SK-N-SH (cell line): ENCODE measurements at regions not wholly inside any gene's neighbourhood (a gene's known extent, or its start where the extent isn't known, plus 50 kb on each side); places are given as distances from the start of the nearest gene placed in this dataset.
A peak's percentile ranks its signal among the peaks of the same experiment; 100 is the strongest.

Experiments used
- CTCF ChIA-PET: fragments of 300-600, 350-600 bp; formaldehyde crosslinking; extraction: SDS; loops from one replicate; lab custom pipeline; 2021; lab: Yijun Ruan, JAX
- POLR2A ChIA-PET: fragments of 350-600 bp; sonication (Branson Sonifier 250); formaldehyde crosslinking; extraction: SDS; loops from one replicate; lab custom pipeline; 2020; ENCODE audit warnings: antibody characterized with exemption, inconsistent platforms; lab: Yijun Ruan, JAX
- DNase-seq: peaks from one replicate; pipeline ENCODE4 v3.0.0; 2012
- H2AFZ ChIP-seq: fragments of 200-600 bp; sonication (generic); 2 replicates; pipeline ENCODE4 v1.8.1; 2016; ENCODE audit warnings: antibody characterized with exemption, mild to moderate bottlenecking, low read depth
- H3F3A ChIP-seq: fragments of 200-600 bp; sonication (generic); replicated peaks from 2 replicates; pipeline ENCODE3; 2016; ENCODE audit warnings: antibody characterized with exemption, mild to moderate bottlenecking; ENCODE audit not compliant: insufficient read depth
- H3K27ac ChIP-seq, 2 experiments: fragments of 200-500 bp in 1 of 2; fragments of 200-600 bp in 1 of 2; sonication (Bioruptor generic) in 1 of 2; sonication (generic), shearing (Covaris generic) in 1 of 2; 2 replicates each; pipeline versions ENCODE4 v1.5.1 to v1.6.1; 2014 to 2016; ENCODE audit warnings: low read depth in 2 of 2, inconsistent platforms in 1 of 2, low read length in 1 of 2, mild to moderate bottlenecking in 1 of 2, mixed read lengths in 1 of 2
- H3K27me3 ChIP-seq: fragments of 200-600 bp; sonication (generic), shearing (Covaris generic); 2 replicates; pipeline ENCODE4 v1.6.1; 2016; ENCODE audit warnings: mixed run types; ENCODE audit not compliant: insufficient read depth
- H3K36me3 ChIP-seq, 2 experiments: fragments of 200-500 bp in 1 of 2; fragments of 200-600 bp in 1 of 2; sonication (Bioruptor generic) in 1 of 2; sonication (generic) in 1 of 2; replicated peaks in 1 of 2; 2 replicates each; pipeline versions ENCODE3 to v1.5.1; 2014 to 2016; ENCODE audit warnings: low read length in 1 of 2, mild to moderate bottlenecking in 1 of 2; ENCODE audit not compliant: insufficient read depth in 2 of 2, control insufficient read depth in 1 of 2
- H3K4me1 ChIP-seq, 2 experiments: fragments of 200-500 bp in 1 of 2; fragments of 200-600 bp in 1 of 2; sonication (Bioruptor generic) in 1 of 2; sonication (generic), shearing (Covaris generic) in 1 of 2; 2 replicates each; pipeline versions ENCODE4 v1.5.1 to v1.6.1; 2014 to 2016; ENCODE audit warnings: low read depth in 1 of 2, low read length in 1 of 2, mixed run types in 1 of 2; ENCODE audit not compliant: insufficient read depth in 2 of 2, control insufficient read depth in 1 of 2
- H3K4me2 ChIP-seq: fragments of 200-600 bp; sonication (generic), shearing (Covaris generic); 2 replicates; pipeline ENCODE4 v1.6.1; 2017; ENCODE audit warnings: mixed run types
- H3K4me3 ChIP-seq, 2 experiments: fragments of 200-500 bp in 1 of 2; fragments of 200-600 bp in 1 of 2; sonication (Bioruptor generic) in 1 of 2; sonication (generic), shearing (Covaris generic) in 1 of 2; 2 replicates each; pipeline versions ENCODE4 v1.5.1 to v1.8.1; 2014 to 2016; ENCODE audit warnings: low read depth in 2 of 2, inconsistent platforms in 1 of 2, low read length in 1 of 2, mild to moderate bottlenecking in 1 of 2, mixed read lengths in 1 of 2, moderate library complexity in 1 of 2
- H3K79me2 ChIP-seq: fragments of 200-600 bp; sonication (generic); 2 replicates; pipeline ENCODE4 v1.8.1; 2017; ENCODE audit warnings: mild to moderate bottlenecking; ENCODE audit not compliant: insufficient read depth
- H3K9ac ChIP-seq: fragments of 200-600 bp; sonication (generic); 2 replicates; pipeline ENCODE4 v1.6.1; 2017; ENCODE audit warnings: mixed run types
- H3K9me2 ChIP-seq: fragments of 200-600 bp; sonication (generic); 2 replicates; pipeline ENCODE4 v1.6.1; 2017; ENCODE audit warnings: mixed run types
- H3K9me3 ChIP-seq: fragments of 200-600 bp; sonication (generic); 2 replicates; pipeline ENCODE4 v1.6.1; 2017; ENCODE audit warnings: mixed run types, mild to moderate bottlenecking, moderate library complexity
- H4K20me1 ChIP-seq: fragments of 200-600 bp; sonication (generic); 2 replicates; pipeline ENCODE4 v1.6.1; 2017; ENCODE audit warnings: mild to moderate bottlenecking, mixed run types; ENCODE audit not compliant: insufficient read depth
- EP300 ChIP-seq, 2 experiments: IDR thresholded peaks; 2 replicates each; pipeline versions ENCODE4 v1.4.0 to v1.6.1; 2012; ENCODE audit warnings: borderline replicate concordance in 1 of 2, low read depth in 1 of 2, low read length in 1 of 2
- TAF1 ChIP-seq: IDR thresholded peaks from 2 replicates; pipeline ENCODE4 v1.6.1; 2012; ENCODE audit warnings: low read depth, mild to moderate bottlenecking, low read length, moderate library complexity, borderline replicate concordance
- TF ChIP-seq, protein P1 (sequence below): IDR thresholded peaks from 2 replicates; pipeline ENCODE4 v1.6.1; 2012; ENCODE audit warnings: mild to moderate bottlenecking, low read depth, low read length, moderate library complexity
- TF ChIP-seq, protein P2 (sequence below): IDR thresholded peaks from 2 replicates; pipeline ENCODE4; 2012
- TF ChIP-seq, protein P3 (sequence below): IDR thresholded peaks from 2 replicates; pipeline ENCODE4 v1.4.0; 2012; ENCODE audit warnings: low read depth
- TF ChIP-seq, protein P4 (sequence below): IDR thresholded peaks from 2 replicates; pipeline ENCODE4 v1.4.0; 2012; ENCODE audit warnings: low read depth, borderline replicate concordance
- TF ChIP-seq, protein P5 (sequence below): fragments of 150-350 bp; IDR thresholded peaks from 2 replicates; pipeline ENCODE4 v1.6.1; 2017; ENCODE audit warnings: antibody characterized with exemption, low read length, low read depth, borderline replicate concordance

DNA sequence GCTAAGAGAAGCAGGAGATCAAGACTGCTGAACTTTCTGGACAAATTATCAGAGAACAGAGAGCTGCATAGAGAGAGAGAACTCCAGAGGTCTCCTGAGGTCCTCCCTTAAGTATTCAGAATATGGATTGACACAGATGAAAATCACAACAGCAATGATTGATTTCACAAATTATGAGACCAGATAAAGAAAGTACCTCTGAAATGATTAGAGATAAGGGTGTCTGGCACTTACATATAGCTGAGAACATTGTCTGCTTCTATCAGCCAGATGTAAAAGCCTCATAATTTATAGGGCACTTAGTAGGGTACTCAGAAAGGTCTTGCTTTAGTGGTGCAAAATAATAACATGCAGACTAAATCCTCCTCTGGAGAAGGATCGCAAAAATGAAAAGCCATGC is 1301.8 kb downstream of the BRINP3 start (continued):
- TF ChIP-seq, protein P1, sequence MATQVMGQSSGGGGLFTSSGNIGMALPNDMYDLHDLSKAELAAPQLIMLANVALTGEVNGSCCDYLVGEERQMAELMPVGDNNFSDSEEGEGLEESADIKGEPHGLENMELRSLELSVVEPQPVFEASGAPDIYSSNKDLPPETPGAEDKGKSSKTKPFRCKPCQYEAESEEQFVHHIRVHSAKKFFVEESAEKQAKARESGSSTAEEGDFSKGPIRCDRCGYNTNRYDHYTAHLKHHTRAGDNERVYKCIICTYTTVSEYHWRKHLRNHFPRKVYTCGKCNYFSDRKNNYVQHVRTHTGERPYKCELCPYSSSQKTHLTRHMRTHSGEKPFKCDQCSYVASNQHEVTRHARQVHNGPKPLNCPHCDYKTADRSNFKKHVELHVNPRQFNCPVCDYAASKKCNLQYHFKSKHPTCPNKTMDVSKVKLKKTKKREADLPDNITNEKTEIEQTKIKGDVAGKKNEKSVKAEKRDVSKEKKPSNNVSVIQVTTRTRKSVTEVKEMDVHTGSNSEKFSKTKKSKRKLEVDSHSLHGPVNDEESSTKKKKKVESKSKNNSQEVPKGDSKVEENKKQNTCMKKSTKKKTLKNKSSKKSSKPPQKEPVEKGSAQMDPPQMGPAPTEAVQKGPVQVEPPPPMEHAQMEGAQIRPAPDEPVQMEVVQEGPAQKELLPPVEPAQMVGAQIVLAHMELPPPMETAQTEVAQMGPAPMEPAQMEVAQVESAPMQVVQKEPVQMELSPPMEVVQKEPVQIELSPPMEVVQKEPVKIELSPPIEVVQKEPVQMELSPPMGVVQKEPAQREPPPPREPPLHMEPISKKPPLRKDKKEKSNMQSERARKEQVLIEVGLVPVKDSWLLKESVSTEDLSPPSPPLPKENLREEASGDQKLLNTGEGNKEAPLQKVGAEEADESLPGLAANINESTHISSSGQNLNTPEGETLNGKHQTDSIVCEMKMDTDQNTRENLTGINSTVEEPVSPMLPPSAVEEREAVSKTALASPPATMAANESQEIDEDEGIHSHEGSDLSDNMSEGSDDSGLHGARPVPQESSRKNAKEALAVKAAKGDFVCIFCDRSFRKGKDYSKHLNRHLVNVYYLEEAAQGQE = no peak
- TF ChIP-seq, protein P2, sequence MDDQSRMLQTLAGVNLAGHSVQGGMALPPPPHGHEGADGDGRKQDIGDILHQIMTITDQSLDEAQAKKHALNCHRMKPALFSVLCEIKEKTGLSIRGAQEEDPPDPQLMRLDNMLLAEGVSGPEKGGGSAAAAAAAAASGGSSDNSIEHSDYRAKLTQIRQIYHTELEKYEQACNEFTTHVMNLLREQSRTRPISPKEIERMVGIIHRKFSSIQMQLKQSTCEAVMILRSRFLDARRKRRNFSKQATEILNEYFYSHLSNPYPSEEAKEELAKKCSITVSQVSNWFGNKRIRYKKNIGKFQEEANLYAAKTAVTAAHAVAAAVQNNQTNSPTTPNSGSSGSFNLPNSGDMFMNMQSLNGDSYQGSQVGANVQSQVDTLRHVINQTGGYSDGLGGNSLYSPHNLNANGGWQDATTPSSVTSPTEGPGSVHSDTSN = no peak; the same call in 1 of the 2 replicates
- TF ChIP-seq EP300 (IDR thresholded peaks at IDR 0.05; ENCODE audit: borderline replicate concordance in 1 of 2, low read depth in 1 of 2, low read length in 1 of 2) = peak in 1 of 2 experiments; percentile 80; a peak in 2 of 4 replicates
- TF ChIP-seq, protein P3, sequence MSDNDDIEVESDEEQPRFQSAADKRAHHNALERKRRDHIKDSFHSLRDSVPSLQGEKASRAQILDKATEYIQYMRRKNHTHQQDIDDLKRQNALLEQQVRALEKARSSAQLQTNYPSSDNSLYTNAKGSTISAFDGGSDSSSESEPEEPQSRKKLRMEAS = no peak
- TF ChIP-seq, protein P4, sequence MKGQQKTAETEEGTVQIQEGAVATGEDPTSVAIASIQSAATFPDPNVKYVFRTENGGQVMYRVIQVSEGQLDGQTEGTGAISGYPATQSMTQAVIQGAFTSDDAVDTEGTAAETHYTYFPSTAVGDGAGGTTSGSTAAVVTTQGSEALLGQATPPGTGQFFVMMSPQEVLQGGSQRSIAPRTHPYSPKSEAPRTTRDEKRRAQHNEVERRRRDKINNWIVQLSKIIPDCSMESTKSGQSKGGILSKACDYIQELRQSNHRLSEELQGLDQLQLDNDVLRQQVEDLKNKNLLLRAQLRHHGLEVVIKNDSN = no peak
- TF ChIP-seq, all 33 proteins: peak for 4

DNA sequence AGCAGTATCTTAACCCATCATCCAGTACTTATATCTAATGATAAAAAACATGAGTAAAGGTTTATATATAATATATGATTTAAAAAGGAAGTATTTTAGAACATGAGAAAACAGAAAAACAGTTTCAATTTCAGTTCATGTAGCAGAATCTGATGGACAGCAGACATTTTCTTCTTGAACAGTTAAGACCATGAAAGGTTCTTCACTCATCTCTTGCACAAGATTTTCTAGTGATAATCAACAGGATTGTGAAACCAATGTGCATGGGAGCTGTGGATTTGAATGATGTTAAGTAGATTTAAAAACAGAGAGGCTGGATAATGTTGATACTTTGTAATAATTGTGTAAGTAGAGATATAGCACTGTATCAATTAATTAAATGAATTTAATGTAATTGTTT is 1297.6 kb downstream of the BRINP3 start:
- Histone ChIP-seq H3K9me3 (no peaks in the 10 kb centered on the region), H3K4me2 (no peak overlapping the region), H4K20me1 (no peaks in the 10 kb centered on the region), H3K9me2 (no peaks in the 10 kb centered on the region), H3K79me2 (no peaks in the 10 kb centered on the region), H3K27ac (no peak overlapping the region), H2AFZ (no peak overlapping the region), H3K4me1 (no peaks in the 10 kb centered on the region; a peak in 1 of 4 replicates), H3K27me3 (no peaks in the 10 kb centered on the region), H3K36me3 (no peaks in the 10 kb centered on the region), H3K4me3 (no peak overlapping the region), H3K9ac (no peak overlapping the region), H3F3A (no peaks in the 10 kb centered on the region)
- CTCF ChIA-PET = interaction anchor here (1.5 kb wide), 1 partner anchor 398 kb away, joined by 4 read pairs; no protein-coding TSS in a partner anchor
- POLR2A ChIA-PET = no interaction called here
- no peak for DNase-seq
- TF ChIP-seq, protein P5, sequence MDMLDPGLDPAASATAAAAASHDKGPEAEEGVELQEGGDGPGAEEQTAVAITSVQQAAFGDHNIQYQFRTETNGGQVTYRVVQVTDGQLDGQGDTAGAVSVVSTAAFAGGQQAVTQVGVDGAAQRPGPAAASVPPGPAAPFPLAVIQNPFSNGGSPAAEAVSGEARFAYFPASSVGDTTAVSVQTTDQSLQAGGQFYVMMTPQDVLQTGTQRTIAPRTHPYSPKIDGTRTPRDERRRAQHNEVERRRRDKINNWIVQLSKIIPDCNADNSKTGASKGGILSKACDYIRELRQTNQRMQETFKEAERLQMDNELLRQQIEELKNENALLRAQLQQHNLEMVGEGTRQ = no peak
- no peak for TF ChIP-seq TAF1
- TF ChIP-seq, protein P4 = no peak
